ENCODE measurements at regions not wholly inside any gene's neighbourhood (a gene's known extent, or its start where the extent isn't known, plus 50 kb on each side); places are given as distances from the start of the nearest gene placed in this dataset.

GRCh38 chr6:167647737-167648470 lies 178.8 kb upstream of the AFDN start:
- no peak overlapping the region for H4K5ac ChIP-seq (ENCODE audit: low read depth, low read length)
- ChIA-PET POLR2A (ENCODE audit: unreplicated experiment) (no interaction called here), CTCF (no interaction called here)
- H3K14ac ChIP-seq (replicated peaks; ENCODE audit: low read depth, low read length), result no peak overlapping the region
- no peak overlapping the region for H3K23ac ChIP-seq (ENCODE audit: low read depth, low read length)
- whole genome bisulfite sequencing, 2 experiments (ENCODE audit: extremely low coverage in 2 of 2, insufficient read length in 1 of 2), result 86% methylated on average over 9 of the region's 13 CpGs; no CpG with 5 or more reads in 1 of the 2 experiments
- no peak overlapping the region for H2BK120ac ChIP-seq (ENCODE audit: low read depth, low read length)
- H3K4me2 ChIP-seq (ENCODE audit: low read depth, low read length), result no peak overlapping the region
- ATAC-seq (ENCODE audit: low read depth), result no peak
- peaks cover 50% of the 10 kb centered on the region for H3K9me3 ChIP-seq (ENCODE audit: control insufficient read depth, insufficient read depth, low read length)
- H2AFZ ChIP-seq (replicated peaks; ENCODE audit: low read length, poor library complexity), result no peak overlapping the region
- no peaks in the 10 kb centered on the region for H3K4me1 ChIP-seq (ENCODE audit: control insufficient read depth, insufficient read depth, low read length)
- no peak overlapping the region for H3K18ac ChIP-seq (ENCODE audit: low read depth, low read length)
- no peaks in the 10 kb centered on the region for H3K79me1 ChIP-seq (ENCODE audit: low read depth in 1 of 2, low read length in 2 of 2)
- H3K27ac ChIP-seq (ENCODE audit: insufficient read depth, low read length), result no peak overlapping the region
- BruUV-seq (replicated peaks), result no TSS peak
- H3K56ac ChIP-seq (ENCODE audit: extremely low read depth, insufficient read depth, low read length), result no peak overlapping the region
- no peak for DNase-seq
- TF ChIP-seq POLR2A (IDR thresholded peaks at IDR 0.05; ENCODE audit: low read depth, low read length), result no peak
- no peak for TF ChIP-seq RCOR1 (IDR thresholded peaks at IDR 0.05; ENCODE audit: insufficient replicate concordance, low read length)
- no peak for TF ChIP-seq RAD21 (IDR thresholded peaks at IDR 0.05; ENCODE audit: low read length)
- TF ChIP-seq, protein P1, sequence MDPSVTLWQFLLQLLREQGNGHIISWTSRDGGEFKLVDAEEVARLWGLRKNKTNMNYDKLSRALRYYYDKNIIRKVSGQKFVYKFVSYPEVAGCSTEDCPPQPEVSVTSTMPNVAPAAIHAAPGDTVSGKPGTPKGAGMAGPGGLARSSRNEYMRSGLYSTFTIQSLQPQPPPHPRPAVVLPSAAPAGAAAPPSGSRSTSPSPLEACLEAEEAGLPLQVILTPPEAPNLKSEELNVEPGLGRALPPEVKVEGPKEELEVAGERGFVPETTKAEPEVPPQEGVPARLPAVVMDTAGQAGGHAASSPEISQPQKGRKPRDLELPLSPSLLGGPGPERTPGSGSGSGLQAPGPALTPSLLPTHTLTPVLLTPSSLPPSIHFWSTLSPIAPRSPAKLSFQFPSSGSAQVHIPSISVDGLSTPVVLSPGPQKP (IDR thresholded peaks at IDR 0.05; ENCODE audit: borderline replicate concordance, low read depth, low read length), result no peak
- no peak for TF ChIP-seq MAZ (IDR thresholded peaks at IDR 0.05; ENCODE audit: borderline replicate concordance, low read depth, low read length)
- no peak for TF ChIP-seq FOS (IDR thresholded peaks at IDR 0.05; ENCODE audit: low read depth, low read length)
- no peak overlapping the region for H2BK5ac ChIP-seq (ENCODE audit: low read depth, low read length, poor library complexity, severe bottlenecking)
- H3K27me3 ChIP-seq (ENCODE audit: control insufficient read depth, insufficient read depth, low read length), result no peaks in the 10 kb centered on the region
- no peak overlapping the region for H3K4ac ChIP-seq (ENCODE audit: low read depth, low read length)
- H2AK9ac ChIP-seq (replicated peaks; ENCODE audit: low read depth, low read length, poor library complexity), result no peak overlapping the region
- H2AK5ac ChIP-seq (ENCODE audit: low read depth, low read length), result no peak overlapping the region
- dilution Hi-C loops (cut with HindIII; ENCODE audit: low sequenced_read_pairs, unreplicated experiment), result no loop called here
- H4K20me1 ChIP-seq (ENCODE audit: insufficient read depth, low read length), result no peaks in the 10 kb centered on the region
- H3K9ac ChIP-seq (ENCODE audit: low read depth, low read length), result no peak overlapping the region
- H4K91ac ChIP-seq (ENCODE audit: insufficient read depth, low read depth, low read length), result no peak overlapping the region
- H4K8ac ChIP-seq (ENCODE audit: low read depth in 2 of 2, low read length in 2 of 2), result no peak overlapping the region
- H2BK15ac ChIP-seq (ENCODE audit: low read depth, low read length), result no peak overlapping the region
- intact Hi-C loops (cut with micrococcal nuclease), result no loop called here
- no peaks in the 10 kb centered on the region for H3K36me3 ChIP-seq (ENCODE audit: control insufficient read depth, insufficient read depth, low read length)
- no peaks in the 10 kb centered on the region for H3K9me1 ChIP-seq (ENCODE audit: insufficient read depth, low read length)
- in situ Hi-C loops (cut with MboI; ENCODE audit: low sequenced_read_pairs), result no loop called here
- no peak overlapping the region for H3K4me3 ChIP-seq (ENCODE audit: insufficient read depth, low read depth, low read length)
- H2BK20ac ChIP-seq (ENCODE audit: low read depth, low read length), result no peak overlapping the region

All from IMR-90 (cell line).